Skeletal muscle tissue (tissue), 3 donors: ENCODE measurements at regions not wholly inside any gene's neighbourhood (a gene's known extent, or its start where the extent isn't known, plus 50 kb on each side); places are given as distances from the start of the nearest gene placed in this dataset.

ENCODE experiments used
- H3K27ac ChIP-seq: one replicate; pipeline ENCODE4 v1.7.0; 2013; ENCODE audit warnings: mild to moderate bottlenecking, low read depth, low read length, inconsistent platforms
- H3K27me3 ChIP-seq, 3 donors: one replicate each; pipeline ENCODE4 v1.7.0; 2013; ENCODE audit warnings: low read length in 3 of 3; ENCODE audit not compliant: control insufficient read depth in 3 of 3, insufficient read depth in 3 of 3
- H3K36me3 ChIP-seq, 3 donors: one replicate each; pipeline ENCODE4 v1.7.0; 2013; ENCODE audit warnings: low read length in 3 of 3; ENCODE audit not compliant: control insufficient read depth in 3 of 3, insufficient read depth in 3 of 3
- H3K4me1 ChIP-seq, 3 donors: one replicate each; pipeline ENCODE4 v1.7.0; 2013; ENCODE audit warnings: low read length in 3 of 3, mild to moderate bottlenecking in 3 of 3; ENCODE audit not compliant: control insufficient read depth in 3 of 3, insufficient read depth in 3 of 3
- H3K4me3 ChIP-seq, 3 donors: one replicate each; pipeline ENCODE4 v1.7.0; 2013; ENCODE audit warnings: low read length in 3 of 3
- H3K9ac ChIP-seq, 3 donors: one replicate each; pipeline ENCODE4 v1.7.0; 2013; ENCODE audit warnings: low read length in 3 of 3, mild to moderate bottlenecking in 3 of 3, moderate library complexity in 2 of 3, low read depth in 1 of 3
- H3K9me3 ChIP-seq, 3 donors: one replicate each; pipeline ENCODE4 v1.7.0; 2013; ENCODE audit warnings: low read length in 3 of 3; ENCODE audit not compliant: control insufficient read depth in 3 of 3
- donor health status: Osteomylitis.

DNA sequence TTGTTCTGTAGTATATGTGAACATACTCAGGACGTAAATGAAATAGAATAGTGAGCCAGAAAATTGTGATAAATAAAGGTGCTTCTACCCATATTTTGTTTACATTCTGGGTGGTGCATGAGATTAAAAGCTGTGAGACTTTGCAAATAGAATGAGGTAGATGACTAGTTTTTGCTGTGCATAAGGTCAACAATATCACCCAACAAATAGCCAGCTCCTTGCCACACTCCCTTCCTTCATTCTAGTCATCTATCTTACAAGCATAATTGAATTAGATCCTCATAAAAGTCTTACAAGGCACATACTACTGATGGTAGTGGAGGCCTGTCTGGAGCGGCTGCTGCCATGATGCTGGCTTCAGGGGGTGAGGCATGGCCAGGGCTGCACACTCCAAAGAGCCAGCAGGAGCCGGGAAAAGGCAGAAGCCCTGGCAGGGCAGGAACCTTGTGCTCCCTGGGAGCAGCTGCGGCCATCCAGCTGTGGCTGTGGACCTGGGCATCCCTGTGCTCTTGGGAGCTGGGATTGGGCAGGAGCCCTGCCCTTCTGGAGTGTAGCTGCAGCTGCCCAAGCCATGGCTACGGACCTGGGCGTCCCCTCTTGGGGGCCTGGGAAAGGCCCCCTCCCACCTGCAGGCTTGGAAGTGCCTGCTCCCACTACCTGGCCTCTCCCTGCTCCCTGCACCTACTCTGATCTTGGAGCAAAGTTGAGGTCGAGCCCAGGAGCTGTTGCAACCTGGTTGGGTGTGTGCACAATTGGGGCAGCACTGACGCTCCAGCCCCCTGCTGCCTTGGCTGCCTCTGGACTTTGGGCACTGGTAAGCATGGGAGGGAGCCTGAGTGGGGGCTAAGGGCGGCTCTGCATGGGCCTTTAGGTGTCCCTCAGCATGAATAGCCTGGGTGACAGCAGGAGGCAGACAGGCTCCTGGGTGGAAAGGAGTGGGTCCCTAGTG is 112.8 kb downstream of the DACT1 start:
- Histone ChIP-seq H3K4me3 (no peak overlapping the region), H3K27me3 (no peaks in the 10 kb centered on the region), H3K9ac (no peak overlapping the region), H3K4me1 (peaks cover 3 to 15% (median 12%) of the 10 kb centered on the region in 3 donors), H3K36me3 (no peaks in the 10 kb centered on the region), H3K27ac (no peak overlapping the region), H3K9me3 (no peaks in the 10 kb centered on the region)

DNA sequence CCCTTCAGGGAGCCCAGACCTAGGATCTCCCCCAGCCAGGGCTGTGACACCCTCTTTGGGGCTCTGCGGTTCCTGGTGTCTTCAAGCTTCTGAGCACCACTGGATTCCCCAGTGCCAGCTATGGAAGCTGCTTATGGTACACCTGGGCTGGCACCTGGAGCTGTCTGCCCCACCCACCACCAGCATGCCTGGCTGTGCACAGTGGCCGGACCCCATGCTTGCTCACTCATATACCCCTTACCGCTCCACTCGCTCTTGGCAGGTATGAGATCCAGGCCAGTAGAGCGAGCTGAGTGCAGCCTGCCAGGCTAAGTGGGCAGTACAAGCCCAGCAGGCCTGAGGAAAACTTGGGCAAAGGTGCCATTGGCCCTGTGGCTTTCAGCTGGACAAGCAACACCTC is 114.0 kb downstream of the DACT1 start:
- H3K4me1 ChIP-seq: peaks cover 3 to 15% (median 12%) of the 10 kb centered on the region in 3 donors
- H3K9ac ChIP-seq: no peak overlapping the region
- no peak overlapping the region for H3K27ac ChIP-seq
- H3K4me3 ChIP-seq: no peak overlapping the region
- no peaks in the 10 kb centered on the region for H3K9me3 ChIP-seq
- H3K36me3 ChIP-seq: no peaks in the 10 kb centered on the region
- H3K27me3 ChIP-seq: no peaks in the 10 kb centered on the region

- H3K27me3 ChIP-seq: no peaks in the 10 kb centered on the region
- H3K4me1 ChIP-seq: peaks cover 3 to 15% (median 12%) of the 10 kb centered on the region in 3 donors
- no peaks in the 10 kb centered on the region for H3K36me3 ChIP-seq
- H3K9ac ChIP-seq: no peak overlapping the region
- H3K4me3 ChIP-seq: no peak overlapping the region
- H3K9me3 ChIP-seq: no peaks in the 10 kb centered on the region
- H3K27ac ChIP-seq: peak overlapping the region; percentile 25
These were observed 114.5 kb downstream of the DACT1 start for GRCh38 chr14:58752289-58752688.

- H3K4me3 ChIP-seq: peak overlapping the region in 1 of 3 donors; percentile 42
- peak overlapping the region; percentile 25 for H3K27ac ChIP-seq
- no peak overlapping the region for H3K9ac ChIP-seq
- H3K9me3 ChIP-seq: no peaks in the 10 kb centered on the region
- H3K36me3 ChIP-seq: no peaks in the 10 kb centered on the region
- H3K27me3 ChIP-seq: no peaks in the 10 kb centered on the region
- peaks cover 3 to 15% (median 12%) of the 10 kb centered on the region in 3 donors for H3K4me1 ChIP-seq
These were observed 115.0 kb downstream of the DACT1 start for GRCh38 chr14:58752771-58753201.

DNA sequence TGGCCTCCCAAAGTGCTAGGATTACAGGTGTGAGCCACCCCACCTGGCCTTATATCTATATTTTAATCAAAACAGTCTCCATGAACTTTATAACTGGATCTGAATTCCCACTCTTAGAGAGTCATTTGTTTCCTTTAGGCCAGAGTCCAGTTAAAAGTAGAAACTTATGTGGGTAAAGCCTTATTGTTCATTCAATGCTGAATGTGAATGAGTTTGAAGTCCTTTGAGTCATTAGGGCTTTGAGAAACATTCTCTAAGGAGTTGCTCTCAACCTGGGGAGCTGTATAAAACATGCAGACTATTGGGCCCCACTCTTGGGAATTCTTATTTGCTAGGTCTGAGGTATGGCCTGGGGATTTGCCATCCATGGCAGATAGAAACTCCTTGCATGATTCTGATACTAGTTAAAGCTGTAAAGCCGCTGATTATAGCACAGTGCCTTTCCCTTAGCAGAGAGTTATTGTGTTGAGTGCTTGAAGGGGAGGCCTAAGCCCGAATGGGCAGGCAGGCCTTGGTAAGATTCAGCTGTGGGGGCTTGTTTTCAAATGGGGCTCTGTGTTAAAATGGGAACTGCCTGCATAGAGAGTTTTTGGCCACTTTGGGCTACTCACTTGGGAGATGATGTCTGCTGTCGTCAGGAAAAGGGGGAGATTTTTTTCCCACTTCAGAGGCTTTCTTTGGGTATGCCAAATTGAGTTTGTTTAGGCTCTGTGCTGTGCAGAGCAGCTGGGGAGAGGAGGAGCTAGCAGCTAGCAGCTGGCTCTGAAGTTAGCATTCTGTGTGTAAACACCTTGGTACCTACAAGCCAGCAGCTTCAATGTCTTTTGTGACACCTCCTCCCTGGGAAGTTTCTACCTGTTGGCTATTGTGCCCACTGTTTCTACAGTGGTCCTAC is 117.5 kb downstream of the DACT1 start:
- no peaks in the 10 kb centered on the region for H3K27me3 ChIP-seq
- H3K27ac ChIP-seq: no peak overlapping the region
- no peaks in the 10 kb centered on the region for H3K9me3 ChIP-seq
- no peaks in the 10 kb centered on the region for H3K36me3 ChIP-seq
- H3K4me1 ChIP-seq: peaks cover 3 to 15% (median 10%) of the 10 kb centered on the region in 3 donors
- no peak overlapping the region for H3K4me3 ChIP-seq
- no peak overlapping the region for H3K9ac ChIP-seq

DNA sequence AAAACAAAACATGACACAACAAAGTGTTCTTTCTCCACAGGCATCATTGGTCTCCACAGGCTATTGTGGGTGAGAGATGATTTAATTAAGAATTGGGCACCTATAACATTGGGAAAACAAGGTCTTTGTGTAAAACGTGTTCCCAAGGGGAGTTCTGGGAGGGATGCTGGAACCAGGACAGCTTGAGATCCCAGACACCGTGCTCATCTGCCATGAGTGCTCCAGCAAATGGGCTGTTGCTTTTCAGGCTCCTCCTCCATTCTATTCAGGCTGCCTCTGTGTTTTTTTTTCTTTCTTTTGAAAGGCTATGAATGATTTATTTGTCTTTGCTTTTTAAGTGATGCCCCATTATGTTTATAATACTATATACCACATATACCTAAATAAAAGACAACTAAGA is 122.4 kb downstream of the DACT1 start:
- H3K9me3 ChIP-seq: no peaks in the 10 kb centered on the region
- no peaks in the 10 kb centered on the region for H3K27me3 ChIP-seq
- H3K4me3 ChIP-seq: no peak overlapping the region
- peaks cover 0 to 2% (median 0%) of the 10 kb centered on the region in 3 donors for H3K4me1 ChIP-seq
- H3K27ac ChIP-seq: no peak overlapping the region
- no peaks in the 10 kb centered on the region for H3K36me3 ChIP-seq
- H3K9ac ChIP-seq: no peak overlapping the region

DNA sequence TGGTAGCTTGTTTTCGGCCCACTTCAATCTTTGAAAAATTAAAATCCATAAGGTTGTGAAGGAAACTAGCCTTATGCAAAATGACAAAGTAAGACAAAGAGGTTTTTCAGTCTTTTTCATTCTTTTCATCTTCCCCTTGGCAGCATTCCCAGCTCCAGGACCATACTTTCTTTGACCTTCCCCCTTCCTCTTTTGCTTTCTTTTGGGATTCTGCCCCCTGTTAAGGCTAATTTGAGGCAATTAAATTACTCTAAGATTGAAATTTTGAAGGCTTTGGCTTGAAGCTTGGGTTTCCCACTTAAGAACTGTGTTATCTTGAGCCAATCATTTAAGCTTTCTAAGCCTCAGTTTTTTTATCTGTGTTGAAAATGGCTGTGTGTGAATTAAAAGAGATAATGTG is 124.9 kb downstream of the DACT1 start:
- Histone ChIP-seq H3K9ac (no peak overlapping the region), H3K4me3 (no peak overlapping the region)

DNA sequence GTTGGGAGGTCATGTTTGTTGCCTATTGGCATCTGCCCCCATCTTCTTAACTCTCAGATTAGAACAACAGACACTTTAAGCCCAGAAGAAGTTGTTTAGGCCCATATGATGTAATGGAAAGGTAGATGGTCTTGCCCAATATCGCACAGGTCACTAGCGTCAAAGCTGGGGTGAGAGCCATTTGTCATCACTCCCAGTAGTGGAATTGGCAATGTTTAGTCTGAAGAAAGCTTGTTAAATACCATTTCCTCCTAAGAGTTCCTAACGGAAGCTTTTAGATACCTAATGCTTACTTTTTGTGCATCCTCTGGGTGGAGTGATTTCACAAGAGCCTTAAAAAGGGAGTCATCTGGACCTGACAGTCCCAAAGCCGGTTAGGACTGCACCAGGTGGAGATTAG is 125.4 kb downstream of the DACT1 start:
- Histone ChIP-seq H3K27ac (no peak overlapping the region), H3K9ac (no peak overlapping the region), H3K27me3 (no peaks in the 10 kb centered on the region), H3K4me3 (no peak overlapping the region), H3K4me1 (peaks cover 0 to 3% (median 0%) of the 10 kb centered on the region in 3 donors), H3K9me3 (no peaks in the 10 kb centered on the region), H3K36me3 (no peaks in the 10 kb centered on the region)

More for the DNA sequence above, 124.9 kb downstream of the DACT1 start:
- Histone ChIP-seq H3K4me1 (peaks cover 0 to 3% (median 0%) of the 10 kb centered on the region in 3 donors), H3K27ac (no peak overlapping the region), H3K27me3 (no peaks in the 10 kb centered on the region), H3K9me3 (no peaks in the 10 kb centered on the region), H3K36me3 (no peaks in the 10 kb centered on the region)

DNA sequence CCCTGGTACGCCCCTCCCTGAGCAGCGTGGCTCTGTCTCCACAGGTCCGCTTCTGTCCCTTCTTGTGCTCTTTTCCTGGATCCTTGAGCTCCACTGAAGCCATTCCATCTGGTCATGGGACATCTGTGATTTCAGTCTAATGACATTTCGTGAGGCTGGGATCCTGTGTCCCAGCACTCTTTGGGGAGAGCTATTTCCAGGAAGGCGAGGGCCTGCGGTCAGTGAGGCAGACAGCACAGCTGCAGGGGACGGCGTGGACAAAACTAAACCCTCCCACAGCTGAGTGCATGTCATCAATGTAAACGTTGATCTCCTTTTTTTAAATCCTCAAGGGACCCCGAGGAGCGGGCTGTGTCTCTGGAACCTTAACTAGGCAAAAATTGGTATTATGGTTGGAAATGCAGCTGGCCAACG is 127.7 kb downstream of the DACT1 start:
- Histone ChIP-seq H3K9ac (no peak overlapping the region), H3K9me3 (no peaks in the 10 kb centered on the region), H3K27me3 (no peaks in the 10 kb centered on the region), H3K4me1 (peaks cover 0 to 3% (median 0%) of the 10 kb centered on the region in 3 donors), H3K27ac (peak overlapping the region; percentile 39), H3K36me3 (no peaks in the 10 kb centered on the region), H3K4me3 (no peak overlapping the region)
